Sigmoid colon (tissue), 6 donors: ENCODE measurements at regions not wholly inside any gene's neighbourhood (a gene's known extent, or its start where the extent isn't known, plus 50 kb on each side); places are given as distances from the start of the nearest gene placed in this dataset.

ENCODE experiments used
- DNase-seq: peaks from one replicate; pipeline ENCODE4 v3.0.0-alpha.2; 2019
- H3K27ac ChIP-seq, 4 donors: fragments of 200-600 bp; sonication (generic); one replicate each; pipeline ENCODE4 v1.5.1; 2016 to 2019; ENCODE audit warnings: mild to moderate bottlenecking in 1 of 4
- H3K27me3 ChIP-seq, 3 donors: fragments of 200-600 bp; sonication (generic); one replicate each; pipeline ENCODE4 v1.5.1; 2019; ENCODE audit warnings: mild to moderate bottlenecking in 1 of 3
- H3K36me3 ChIP-seq, 4 donors: fragments of 200-600 bp; sonication (generic); one replicate each; pipeline ENCODE4 v1.5.1; 2016 to 2019
- H3K4me1 ChIP-seq, 4 donors: fragments of 200-600 bp; sonication (generic); one replicate each; pipeline ENCODE4 v1.5.1; 2017 to 2019
- H3K4me3 ChIP-seq, 4 donors: fragments of 200-600 bp; sonication (generic); one replicate each; pipeline ENCODE4 v1.5.1; 2017 to 2019; ENCODE audit warnings: mild to moderate bottlenecking in 2 of 4, moderate library complexity in 1 of 4
- H3K9me3 ChIP-seq, 4 donors: fragments of 200-600 bp in 3 of 4; sonication (generic) in 3 of 4; one replicate each; pipeline versions ENCODE4 v1.5.1 to v1.6.1; 2013 to 2019
- EP300 ChIP-seq, 4 donors: sonication (generic); formaldehyde crosslinking; IDR thresholded peaks; one replicate each; pipeline ENCODE4 v1.6.1; 2017; ENCODE audit warnings: antibody characterized with exemption in 4 of 4
- POLR2A ChIP-seq, 2 donors: fragments of 450-650 bp; IDR thresholded peaks; one replicate each; pipeline ENCODE4 v1.6.1; 2016; ENCODE audit warnings: antibody characterized with exemption in 2 of 2, mild to moderate bottlenecking in 2 of 2, moderate library complexity in 2 of 2
- POLR2AphosphoS5 ChIP-seq, 4 donors: sonication (generic); formaldehyde crosslinking; IDR thresholded peaks; one replicate each; pipeline ENCODE4 v1.6.1; 2017; ENCODE audit warnings: antibody characterized with exemption in 4 of 4
- WGBS, 2 donors: extraction: QIAGEN DNeasy Blood & Tissue Kit; methylation state at CpG; one replicate each; pipeline ENCODE4 v1.1.7; 2013; 5-methylcytosine and 5-hydroxymethylcytosine counted together
- intact Hi-C: fragments of 100-400 bp; cut with DNase I; formaldehyde crosslinking; loops from one replicate; pipeline ENCODE4 v1.15.1; 2023
- TF ChIP-seq, protein P1 (sequence below), 4 experiments: fragments of 450-650 bp in 3 of 4; fragments of 200-600 bp in 1 of 4; IDR thresholded peaks; one replicate each; pipeline ENCODE4 v1.5.1; 2016 to 2019; ENCODE audit warnings: antibody characterized with exemption in 4 of 4, mild to moderate bottlenecking in 3 of 4, moderate library complexity in 2 of 4
- donor health status: healthy with polysubstance abuse.
- donor health status: healthy.

- 83 to 91% methylated on average over 2 of the region's 2 CpGs for WGBS, 2 donors
- no peak for TF ChIP-seq POLR2A (IDR thresholded peaks at IDR 0.05)
- TF ChIP-seq, protein P1, sequence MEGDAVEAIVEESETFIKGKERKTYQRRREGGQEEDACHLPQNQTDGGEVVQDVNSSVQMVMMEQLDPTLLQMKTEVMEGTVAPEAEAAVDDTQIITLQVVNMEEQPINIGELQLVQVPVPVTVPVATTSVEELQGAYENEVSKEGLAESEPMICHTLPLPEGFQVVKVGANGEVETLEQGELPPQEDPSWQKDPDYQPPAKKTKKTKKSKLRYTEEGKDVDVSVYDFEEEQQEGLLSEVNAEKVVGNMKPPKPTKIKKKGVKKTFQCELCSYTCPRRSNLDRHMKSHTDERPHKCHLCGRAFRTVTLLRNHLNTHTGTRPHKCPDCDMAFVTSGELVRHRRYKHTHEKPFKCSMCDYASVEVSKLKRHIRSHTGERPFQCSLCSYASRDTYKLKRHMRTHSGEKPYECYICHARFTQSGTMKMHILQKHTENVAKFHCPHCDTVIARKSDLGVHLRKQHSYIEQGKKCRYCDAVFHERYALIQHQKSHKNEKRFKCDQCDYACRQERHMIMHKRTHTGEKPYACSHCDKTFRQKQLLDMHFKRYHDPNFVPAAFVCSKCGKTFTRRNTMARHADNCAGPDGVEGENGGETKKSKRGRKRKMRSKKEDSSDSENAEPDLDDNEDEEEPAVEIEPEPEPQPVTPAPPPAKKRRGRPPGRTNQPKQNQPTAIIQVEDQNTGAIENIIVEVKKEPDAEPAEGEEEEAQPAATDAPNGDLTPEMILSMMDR (IDR thresholded peaks at IDR 0.05) = no peak
- no peak for TF ChIP-seq POLR2AphosphoS5 (IDR thresholded peaks at IDR 0.05)
- no peak for TF ChIP-seq EP300 (IDR thresholded peaks at IDR 0.05)
- no peak for DNase-seq
- intact Hi-C loops = no loop called here
- Histone ChIP-seq H3K4me1 (no peaks in the 10 kb centered on the region), H3K9me3 (no peaks in the 10 kb centered on the region), H3K27ac (no peak overlapping the region), H3K4me3 (no peak overlapping the region), H3K36me3 (no peaks in the 10 kb centered on the region), H3K27me3 (no peaks in the 10 kb centered on the region)
These were observed 326.4 kb downstream of the MEI4 start for GRCh38 chr6:77979204-77979603.

DNA sequence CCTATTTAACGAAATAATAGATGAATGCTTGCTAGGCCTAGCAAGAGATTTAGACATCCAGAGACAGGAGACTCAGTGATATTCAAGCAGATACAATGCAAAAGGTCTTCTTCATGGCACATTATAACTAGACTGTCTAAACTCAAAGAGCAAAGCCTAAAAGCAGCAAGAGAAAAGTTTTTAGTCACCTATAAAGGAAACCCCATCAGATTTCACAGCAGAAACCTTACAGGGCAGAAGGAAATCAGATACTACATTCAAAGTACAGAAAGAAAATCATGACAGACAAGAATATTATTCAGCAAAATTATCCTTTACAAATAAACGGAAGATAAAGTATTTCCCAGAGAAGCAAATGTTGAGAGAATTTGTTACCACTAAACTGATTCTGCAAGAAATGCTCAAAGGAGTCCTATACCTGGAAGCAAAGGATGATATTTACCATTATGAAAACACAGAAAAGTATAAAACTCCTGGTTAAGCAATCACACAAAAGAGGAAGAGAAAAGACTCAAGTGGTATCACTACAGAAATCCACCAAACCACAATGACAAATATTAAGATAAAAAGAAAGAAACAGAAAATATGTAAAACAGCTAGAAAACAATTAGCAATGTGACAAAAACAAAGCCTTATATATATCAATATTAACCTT, 333.7 kb downstream of the MEI4 start:
- TF ChIP-seq, protein P1 (IDR thresholded peaks at IDR 0.05) = no peak
- TF ChIP-seq POLR2A (IDR thresholded peaks at IDR 0.05) (no peak), POLR2AphosphoS5 (IDR thresholded peaks at IDR 0.05) (no peak), EP300 (IDR thresholded peaks at IDR 0.05) (no peak)
- no peak for DNase-seq
- no peak overlapping the region for H3K4me3 ChIP-seq
- no peaks in the 10 kb centered on the region for H3K27me3 ChIP-seq
- peaks cover 0 to 10% (median 0%) of the 10 kb centered on the region in 4 donors for H3K9me3 ChIP-seq
- intact Hi-C loops = no loop called here
- H3K4me1 ChIP-seq = no peaks in the 10 kb centered on the region
- H3K36me3 ChIP-seq = no peaks in the 10 kb centered on the region
- H3K27ac ChIP-seq = no peak overlapping the region
- 74 to 78% methylated on average over 2 of the region's 2 CpGs for WGBS, 2 donors

DNA sequence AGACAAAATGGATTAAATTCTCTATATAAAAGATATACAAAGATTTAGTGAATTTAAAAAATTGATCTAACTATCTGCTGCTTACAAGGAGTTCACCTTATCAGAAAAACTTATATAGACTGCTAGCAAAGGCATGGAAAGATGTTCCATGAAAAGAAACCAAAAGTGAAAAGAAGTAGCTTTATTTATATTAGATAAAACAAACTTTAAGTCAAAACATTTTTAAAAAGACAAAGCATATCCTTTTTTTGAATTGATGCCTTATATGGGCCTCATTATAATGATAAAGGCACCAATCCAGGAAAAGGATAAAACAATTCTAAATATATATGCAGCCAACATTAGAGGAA, 334.2 kb downstream of the MEI4 start:
- TF ChIP-seq, protein P1 (IDR thresholded peaks at IDR 0.05) = no peak
- no peak for TF ChIP-seq EP300 (IDR thresholded peaks at IDR 0.05)
- no peak for TF ChIP-seq POLR2A (IDR thresholded peaks at IDR 0.05)
- TF ChIP-seq POLR2AphosphoS5 (IDR thresholded peaks at IDR 0.05) = no peak

DNA sequence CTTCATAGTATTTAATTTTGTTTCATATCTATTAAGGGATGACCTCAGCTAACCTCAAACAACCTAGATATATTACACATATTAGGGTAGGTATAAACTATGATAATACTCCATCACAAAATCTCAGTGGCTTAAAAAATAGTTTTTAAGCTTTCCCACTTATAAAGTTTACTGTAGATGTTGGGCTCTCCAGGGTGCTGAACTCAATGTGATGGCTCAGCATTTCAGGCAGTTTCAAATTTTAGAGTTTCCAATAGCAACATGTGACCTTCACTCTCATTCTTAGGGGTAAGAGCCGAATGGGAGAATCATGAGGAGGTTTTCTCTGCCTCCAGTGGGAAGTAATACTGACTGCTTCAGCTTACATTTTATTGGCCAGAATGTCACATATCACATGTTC, 357.3 kb downstream of the MEI4 start:
- Histone ChIP-seq H3K9me3 (peaks cover 0 to 3% (median 0%) of the 10 kb centered on the region in 4 donors), H3K36me3 (no peaks in the 10 kb centered on the region), H3K27ac (no peak overlapping the region), H3K4me1 (no peaks in the 10 kb centered on the region), H3K27me3 (no peaks in the 10 kb centered on the region), H3K4me3 (no peak overlapping the region)
- WGBS, 2 donors = 51 to 60% methylated on average over 1 of the region's 1 CpG
- DNase-seq = no peak
- intact Hi-C loops = loop anchor here (10.0 kb wide), 1 partner anchor 465 kb away; no protein-coding TSS in a partner anchor
- TF ChIP-seq, protein P1 (IDR thresholded peaks at IDR 0.05) = no peak
- TF ChIP-seq EP300 (IDR thresholded peaks at IDR 0.05) (no peak), POLR2A (IDR thresholded peaks at IDR 0.05) (no peak), POLR2AphosphoS5 (IDR thresholded peaks at IDR 0.05) (no peak)

More for the DNA sequence above, 334.2 kb downstream of the MEI4 start:
- Histone ChIP-seq H3K4me1 (no peaks in the 10 kb centered on the region), H3K27me3 (no peaks in the 10 kb centered on the region), H3K27ac (no peak overlapping the region), H3K9me3 (peaks cover 0 to 10% (median 0%) of the 10 kb centered on the region in 4 donors), H3K4me3 (no peak overlapping the region), H3K36me3 (no peaks in the 10 kb centered on the region)
- DNase-seq = no peak
- intact Hi-C loops = no loop called here

DNA sequence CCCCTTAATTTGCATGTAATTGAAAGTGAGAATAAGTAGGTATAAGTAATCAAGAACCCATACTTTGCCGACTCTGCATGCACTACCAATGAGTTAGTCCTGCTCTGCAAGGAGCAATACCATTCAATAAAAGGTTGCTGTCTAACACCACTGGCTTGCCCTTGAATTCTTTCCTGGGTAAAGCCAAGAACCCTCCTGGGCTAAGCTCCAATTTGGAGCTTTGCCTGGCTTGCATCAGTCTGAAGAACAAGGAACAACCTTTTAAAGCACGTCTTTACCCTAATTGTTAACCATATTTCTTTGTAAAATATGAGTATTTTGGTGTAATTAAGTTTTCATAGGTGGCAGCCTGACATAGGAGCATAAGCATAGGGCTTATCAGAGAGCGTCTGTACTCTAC, 367.7 kb downstream of the MEI4 start:
- no peaks in the 10 kb centered on the region for H3K9me3 ChIP-seq
- intact Hi-C loops = no loop called here
- H3K36me3 ChIP-seq = no peaks in the 10 kb centered on the region
- H3K4me1 ChIP-seq = no peaks in the 10 kb centered on the region
- TF ChIP-seq EP300 (IDR thresholded peaks at IDR 0.05) (no peak), POLR2A (IDR thresholded peaks at IDR 0.05) (no peak), POLR2AphosphoS5 (IDR thresholded peaks at IDR 0.05) (no peak)
- TF ChIP-seq, protein P1 (IDR thresholded peaks at IDR 0.05) = no peak
- 80 to 88% methylated on average over 3 of the region's 3 CpGs for WGBS, 2 donors
- H3K4me3 ChIP-seq = no peak overlapping the region
- no peak for DNase-seq
- no peaks in the 10 kb centered on the region for H3K27me3 ChIP-seq
- no peak overlapping the region for H3K27ac ChIP-seq
